ENCODE measurements at regions not wholly inside any gene's neighbourhood (a gene's known extent, or its start where the extent isn't known, plus 50 kb on each side); places are given as distances from the start of the nearest gene placed in this dataset.
"Not testable (repeated sequence)": the region's sequence is repeated elsewhere in the genome, so short reads cannot be mapped to it uniquely, and the experiment has no call there.

DNA sequence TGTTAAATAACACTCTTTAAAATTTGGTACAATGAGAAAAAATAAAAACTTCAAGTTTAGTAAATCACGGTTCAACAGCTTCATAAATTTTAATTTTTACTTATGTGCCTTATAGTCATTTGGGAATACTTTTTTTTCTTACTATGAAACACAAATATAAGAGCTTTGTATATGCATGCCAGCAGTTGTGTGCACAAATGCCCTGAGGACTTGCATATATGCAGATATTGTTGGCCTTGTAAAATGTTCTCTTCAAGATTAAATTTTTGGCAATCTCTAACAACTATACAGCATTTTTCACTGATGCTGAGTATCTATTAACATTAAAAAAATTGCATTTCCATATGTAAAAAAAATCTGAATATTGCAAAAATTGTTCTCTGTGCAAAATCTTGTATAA, 458.7 kb upstream of the BRINP3 start:
- no peak for DNase-seq (ENCODE audit: low read depth)
- H3K4me3 ChIP-seq (ENCODE audit: low read depth, low read length): no peak overlapping the region

DNA sequence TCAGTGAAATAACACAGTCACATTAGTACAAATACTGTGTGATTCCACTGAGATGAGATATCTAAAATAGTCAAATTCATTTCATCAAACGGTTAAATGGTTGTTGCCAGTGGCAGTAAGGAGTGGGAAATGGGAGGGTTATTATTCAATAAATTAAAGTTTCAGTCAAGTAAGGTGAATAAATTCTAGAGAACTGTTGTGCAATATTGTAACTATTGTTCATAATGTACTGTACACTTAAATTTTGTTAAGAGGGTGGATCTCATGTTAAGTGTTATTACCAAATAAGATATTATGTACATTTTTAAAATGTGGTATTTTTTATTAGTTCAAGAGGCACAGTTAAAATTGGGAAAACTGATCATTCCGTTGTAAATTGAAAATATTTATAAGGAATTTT, 463.3 kb upstream of the BRINP3 start:
- no peak for DNase-seq (ENCODE audit: low read depth)
- no peak overlapping the region for H3K4me3 ChIP-seq (ENCODE audit: low read depth, low read length)

DNA sequence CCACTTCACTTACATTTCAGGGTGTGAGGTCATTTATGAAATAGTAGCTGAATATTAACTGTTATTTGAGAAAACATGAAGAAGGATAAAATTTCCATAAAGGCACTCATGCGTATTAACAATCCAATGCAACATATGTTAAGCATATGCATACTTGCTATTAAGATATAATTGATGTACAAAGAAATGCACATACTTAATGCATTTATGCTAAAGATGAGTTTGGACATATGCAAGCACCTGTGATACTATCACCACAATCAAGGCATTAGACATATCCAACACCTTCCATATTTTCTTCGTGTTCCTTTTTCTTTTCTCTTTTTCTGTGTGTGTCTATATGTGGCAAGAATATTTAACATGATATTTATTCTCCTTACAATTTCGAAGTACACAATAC, 464.8 kb upstream of the BRINP3 start:
- no peak overlapping the region for H3K4me3 ChIP-seq (ENCODE audit: low read depth, low read length)
- DNase-seq (ENCODE audit: low read depth): no peak

GRCh38 chr1:190943722-190944121, 466.1 kb upstream of the BRINP3 start:
- H3K4me3 ChIP-seq (ENCODE audit: low read depth, low read length); DNase-seq (ENCODE audit: low read depth): not testable (repeated sequence)

- H3K4me3 ChIP-seq (ENCODE audit: low read depth, low read length): no peak overlapping the region
- no peak for DNase-seq (ENCODE audit: low read depth)
Measured at GRCh38 chr1:190949939-190950338, 472.3 kb upstream of the BRINP3 start.

DNA sequence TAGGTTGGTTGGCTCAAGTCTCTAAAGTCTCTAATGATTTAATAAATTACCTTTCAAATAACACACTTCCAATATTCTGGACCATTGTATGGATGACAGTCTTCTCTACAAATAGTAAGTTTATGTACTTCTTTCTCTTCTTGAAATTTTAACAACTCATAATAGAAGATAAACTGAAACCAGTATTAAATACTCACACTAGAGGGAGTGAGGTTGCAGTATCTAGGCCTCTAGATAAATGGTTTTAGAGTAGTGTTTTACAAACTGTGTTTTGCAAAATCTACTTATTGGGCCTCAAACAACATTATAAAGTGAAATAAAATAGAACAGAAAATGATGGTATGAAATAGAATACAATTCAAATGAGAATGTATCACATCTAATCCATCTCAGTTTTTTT, 479.9 kb upstream of the BRINP3 start:
- DNase-seq (ENCODE audit: low read depth): no peak
- H3K4me3 ChIP-seq (ENCODE audit: low read depth, low read length): no peak overlapping the region

DNA sequence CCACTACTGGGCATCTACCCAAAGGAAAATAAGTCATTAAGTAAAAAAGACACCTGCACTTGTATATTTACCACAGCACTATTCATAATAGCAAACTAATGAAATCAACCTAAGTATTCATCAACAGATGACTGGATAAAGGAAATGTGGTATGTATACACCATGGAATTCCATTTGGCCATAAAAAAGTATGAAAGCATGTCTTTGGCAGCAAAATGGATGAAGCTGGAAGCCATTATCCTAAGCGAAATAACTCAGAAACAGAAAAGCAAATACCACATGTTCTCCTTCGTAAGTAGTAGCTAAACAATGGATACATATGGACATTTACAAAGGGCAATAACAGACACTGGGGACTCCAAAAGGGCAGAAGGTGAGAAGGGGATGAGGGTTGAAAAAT, 485.7 kb upstream of the BRINP3 start:
- no peak overlapping the region for H3K4me3 ChIP-seq (ENCODE audit: low read depth, low read length)
- no peak for DNase-seq (ENCODE audit: low read depth)

- DNase-seq (ENCODE audit: low read depth): no peak
Measured at GRCh38 chr1:190975827-190976226, 498.2 kb upstream of the BRINP3 start.

DNA sequence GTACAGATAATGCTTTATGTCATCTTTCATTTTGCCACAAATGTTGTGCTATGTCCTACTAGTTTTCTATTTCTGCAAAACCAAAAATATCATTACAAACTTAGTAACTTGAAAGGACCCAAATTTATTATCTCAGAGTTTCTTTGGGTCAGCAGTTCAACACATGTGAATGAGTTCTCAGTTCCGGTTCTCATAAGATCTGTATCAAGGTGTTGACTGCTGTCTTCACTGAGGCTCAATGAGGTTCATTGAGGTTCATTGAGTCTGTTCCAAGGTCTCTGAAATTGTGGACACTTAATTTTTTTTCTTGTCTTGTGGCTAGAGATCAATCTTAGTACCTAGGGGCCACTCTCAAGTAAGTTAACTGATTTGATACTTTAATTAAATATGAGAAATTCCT, 525.1 kb upstream of the BRINP3 start:
- no peak overlapping the region for H3K4me3 ChIP-seq (ENCODE audit: low read depth, low read length)
- DNase-seq (ENCODE audit: low read depth): no peak

More at GRCh38 chr1:190975827-190976226, 498.2 kb upstream of the BRINP3 start:
- H3K4me3 ChIP-seq (ENCODE audit: low read depth, low read length): no peak overlapping the region

- no peak for DNase-seq (ENCODE audit: low read depth)
- H3K4me3 ChIP-seq (ENCODE audit: low read depth, low read length): no peak overlapping the region
Measured at GRCh38 chr1:191016765-191017164, 539.1 kb upstream of the BRINP3 start.

- H3K4me3 ChIP-seq (ENCODE audit: low read depth, low read length): no peak overlapping the region
- peak; percentile 23 for DNase-seq (ENCODE audit: low read depth)
Measured at GRCh38 chr1:191022856-191023255, 545.2 kb upstream of the BRINP3 start.

- no peak for DNase-seq (ENCODE audit: low read depth)
- H3K4me3 ChIP-seq (ENCODE audit: low read depth, low read length): no peak overlapping the region
Measured at GRCh38 chr1:191025896-191026642, 548.4 kb upstream of the BRINP3 start.

DNA sequence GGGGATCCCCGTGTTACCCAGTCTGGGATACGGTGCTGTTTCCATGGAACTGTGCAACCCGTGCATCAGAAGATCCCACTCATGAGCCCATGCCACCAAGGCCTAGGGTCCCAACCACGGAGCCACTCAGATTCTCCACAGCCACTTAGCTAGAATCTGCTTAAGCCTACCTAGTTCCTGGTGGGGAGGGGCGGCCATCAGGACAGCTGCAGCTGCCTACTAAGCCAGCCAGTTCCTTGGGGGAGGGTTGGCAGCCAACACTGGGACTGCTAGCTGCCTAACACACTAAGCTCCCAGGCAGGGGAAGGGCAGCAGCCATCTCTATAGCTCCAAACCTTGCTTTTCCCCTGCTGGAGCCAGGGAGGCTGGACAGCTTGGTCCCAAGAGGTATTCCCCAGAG, 549.2 kb upstream of the BRINP3 start:
- no peak for DNase-seq (ENCODE audit: low read depth)
- no peak overlapping the region for H3K4me3 ChIP-seq (ENCODE audit: low read depth, low read length)

- H3K4me3 ChIP-seq (ENCODE audit: low read depth, low read length): no peak overlapping the region
- DNase-seq (ENCODE audit: low read depth): no peak
Measured at GRCh38 chr1:191034132-191034531, 556.5 kb upstream of the BRINP3 start.

- no peak overlapping the region for H3K4me3 ChIP-seq (ENCODE audit: low read depth, low read length)
- no peak for DNase-seq (ENCODE audit: low read depth)
Measured at GRCh38 chr1:191043066-191043465, 565.4 kb upstream of the BRINP3 start.

GRCh38 chr1:191049781-191050180, 572.1 kb upstream of the BRINP3 start:
- no peak overlapping the region for H3K4me3 ChIP-seq (ENCODE audit: low read depth, low read length)
- no peak for DNase-seq (ENCODE audit: low read depth)

GRCh38 chr1:191052888-191053287, 575.2 kb upstream of the BRINP3 start:
- no peak for DNase-seq (ENCODE audit: low read depth)
- H3K4me3 ChIP-seq (ENCODE audit: low read depth, low read length): no peak overlapping the region

DNA sequence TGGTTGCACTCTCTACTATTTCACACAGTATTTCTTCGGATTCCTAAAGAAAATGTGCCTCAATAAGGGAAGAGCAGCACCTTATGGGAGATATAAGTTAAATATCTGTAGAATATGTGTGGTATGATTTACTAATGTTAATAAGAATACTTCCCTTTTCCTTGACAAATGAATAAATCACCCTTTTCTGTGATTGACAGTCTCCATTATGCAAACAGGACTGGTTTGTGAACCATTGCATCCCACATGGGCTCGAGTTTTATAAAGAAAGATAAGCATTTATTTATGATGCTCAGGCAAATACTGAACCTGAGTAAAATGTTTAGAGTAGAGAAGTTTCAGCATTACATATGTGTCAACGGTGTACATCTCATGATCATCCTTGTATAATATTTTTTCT, 587.7 kb upstream of the BRINP3 start:
- DNase-seq (ENCODE audit: low read depth): no peak
- no peak overlapping the region for H3K4me3 ChIP-seq (ENCODE audit: low read depth, low read length)

DNA sequence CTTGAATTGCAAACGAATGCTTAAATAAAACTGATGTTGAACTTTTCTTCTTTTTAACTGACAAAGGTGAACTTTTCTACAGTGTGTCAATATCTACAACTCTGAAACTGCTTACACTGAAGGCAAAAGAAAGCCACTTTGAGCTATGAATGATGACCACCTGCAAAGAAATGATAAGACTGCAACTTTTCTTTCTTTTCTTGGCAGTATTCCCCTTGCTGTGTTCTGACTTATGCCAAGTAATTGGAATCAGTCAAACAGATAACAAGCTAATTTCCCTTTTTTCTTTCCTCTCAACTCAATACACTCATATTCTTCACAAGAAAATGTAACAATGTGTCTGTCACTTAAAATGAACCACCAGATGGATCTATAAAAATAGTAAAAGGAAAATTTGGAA, 588.1 kb upstream of the BRINP3 start:
- no peak for DNase-seq (ENCODE audit: low read depth)

DNA sequence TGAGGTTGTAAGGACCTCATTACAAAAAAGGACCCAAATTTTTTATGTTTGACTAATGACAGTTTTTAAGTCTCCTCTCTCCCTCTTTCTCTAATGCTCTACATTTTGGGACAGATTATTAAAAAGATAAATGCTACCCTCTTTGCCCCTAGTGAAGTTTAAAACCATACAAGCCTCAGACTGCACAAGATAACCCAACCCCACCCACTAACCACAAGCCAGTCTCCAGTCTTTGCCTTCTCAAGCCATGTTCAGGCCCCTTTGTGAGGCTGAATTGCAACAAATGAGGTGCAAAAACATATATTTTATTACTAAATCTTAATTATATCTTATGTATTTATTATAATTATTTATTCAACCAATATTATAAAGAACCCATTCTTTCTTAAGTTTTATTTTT, 597.2 kb upstream of the BRINP3 start:
- DNase-seq (ENCODE audit: low read depth): no peak

More for the DNA sequence above, 588.1 kb upstream of the BRINP3 start:
- no peak overlapping the region for H3K4me3 ChIP-seq (ENCODE audit: low read depth, low read length)

DNA sequence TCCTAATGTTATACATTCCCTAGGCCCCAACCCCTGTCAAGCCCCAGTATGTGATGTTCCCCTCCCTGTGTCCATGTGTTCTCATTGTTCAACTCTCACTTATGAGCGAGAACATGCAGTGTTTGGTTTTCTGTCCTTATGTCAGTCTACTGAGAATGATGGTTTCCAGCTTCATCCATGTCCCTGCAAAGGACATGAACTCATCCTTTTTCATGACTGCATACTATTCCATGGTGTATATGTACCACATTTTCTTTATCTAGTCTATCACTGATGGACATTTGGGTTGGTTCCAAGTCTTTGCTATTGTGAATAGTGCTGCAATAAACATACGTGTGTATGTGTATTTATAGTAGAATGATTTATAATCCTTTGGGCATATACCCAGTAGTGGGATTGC, 605.4 kb upstream of the BRINP3 start:
- H3K4me3 ChIP-seq (ENCODE audit: low read depth, low read length): not testable (repeated sequence)

More for the DNA sequence above, 597.2 kb upstream of the BRINP3 start:
- H3K4me3 ChIP-seq (ENCODE audit: low read depth, low read length): no peak overlapping the region

GRCh38 chr1:191085121-191085520, 607.5 kb upstream of the BRINP3 start:
- no peak overlapping the region for H3K4me3 ChIP-seq (ENCODE audit: low read depth, low read length)
- DNase-seq (ENCODE audit: low read depth): no peak

More for the DNA sequence above, 605.4 kb upstream of the BRINP3 start:
- DNase-seq (ENCODE audit: low read depth): not testable (repeated sequence)

Data from skeletal muscle cell (primary cell).